ENCODE measurements at regions not wholly inside any gene's neighbourhood (a gene's known extent, or its start where the extent isn't known, plus 50 kb on each side); places are given as distances from the start of the nearest gene placed in this dataset.

- Mint-ChIP-seq H3K36me3 (ENCODE audit: low read depth) (no peaks in the 10 kb centered on the region), H3K9me3 (no peaks in the 10 kb centered on the region), H3K27ac (no peak overlapping the region), H3K27me3 (peaks cover 7% of the 10 kb centered on the region), H3K4me3 (no peak overlapping the region), H3K4me1 (ENCODE audit: low read depth) (no peaks in the 10 kb centered on the region)
- intact Hi-C loops (cut with micrococcal nuclease): no loop called here
- ChIA-PET CTCF (no interaction called here), POLR2A (no interaction called here)
- no peak for ATAC-seq
- TF ChIP-seq CTCF (IDR thresholded peaks at IDR 0.05): no peak
- no peak for DNase-seq
Observed at GRCh38 chr9:115306865-115307264, 188.9 kb upstream of the TNC start.

- CTCF ChIA-PET: no interaction called here
- DNase-seq (no peak), ATAC-seq (no peak)
- no peaks in the 10 kb centered on the region for H3K36me3 Mint-ChIP-seq (ENCODE audit: low read depth)
- H3K27ac Mint-ChIP-seq: no peak overlapping the region
- peaks cover 8% of the 10 kb centered on the region for H3K27me3 Mint-ChIP-seq
- no peak overlapping the region for H3K4me3 Mint-ChIP-seq
- no peak for TF ChIP-seq CTCF (IDR thresholded peaks at IDR 0.05)
- no peaks in the 10 kb centered on the region for H3K9me3 Mint-ChIP-seq
- no peaks in the 10 kb centered on the region for H3K4me1 Mint-ChIP-seq (ENCODE audit: low read depth)
- intact Hi-C loops (cut with micrococcal nuclease): loop anchor here (10.0 kb wide), 1 partner anchor 81 kb away; no protein-coding TSS in a partner anchor
- POLR2A ChIA-PET: no interaction called here
Observed at GRCh38 chr9:115313545-115313944, 195.6 kb upstream of the TNC start.

- DNase-seq (no peak), ATAC-seq (no peak)
- TF ChIP-seq CTCF (IDR thresholded peaks at IDR 0.05): no peak
- intact Hi-C loops (cut with micrococcal nuclease): no loop called here
- Mint-ChIP-seq H3K4me1 (ENCODE audit: low read depth) (no peaks in the 10 kb centered on the region), H3K27me3 (peaks cover 2% of the 10 kb centered on the region), H3K4me3 (no peak overlapping the region), H3K36me3 (ENCODE audit: low read depth) (no peaks in the 10 kb centered on the region), H3K27ac (no peak overlapping the region), H3K9me3 (no peaks in the 10 kb centered on the region)
- POLR2A ChIA-PET: interaction anchor here (0.6 kb wide), 1 partner anchor 105 kb away, joined by 3 read pairs; no protein-coding TSS in a partner anchor
- CTCF ChIA-PET: no interaction called here
Observed at GRCh38 chr9:115326461-115326860, 208.5 kb upstream of the TNC start.

- Mint-ChIP-seq H3K27me3 (peaks cover 6% of the 10 kb centered on the region), H3K36me3 (ENCODE audit: low read depth) (no peaks in the 10 kb centered on the region), H3K4me3 (no peak overlapping the region), H3K27ac (no peak overlapping the region), H3K9me3 (no peaks in the 10 kb centered on the region), H3K4me1 (ENCODE audit: low read depth) (no peaks in the 10 kb centered on the region)
- no peak for ATAC-seq
- CTCF ChIA-PET: no interaction called here
- no peak for DNase-seq
- intact Hi-C loops (cut with micrococcal nuclease): no loop called here
- POLR2A ChIA-PET: no interaction called here
- TF ChIP-seq CTCF (IDR thresholded peaks at IDR 0.05): no peak
Observed at GRCh38 chr9:115327436-115328122, 209.6 kb upstream of the TNC start.

- H3K4me3 Mint-ChIP-seq: no peak overlapping the region
- no peaks in the 10 kb centered on the region for H3K36me3 Mint-ChIP-seq (ENCODE audit: low read depth)
- CTCF ChIA-PET: no interaction called here
- H3K4me1 Mint-ChIP-seq (ENCODE audit: low read depth): no peaks in the 10 kb centered on the region
- ATAC-seq (no peak), DNase-seq (no peak)
- H3K27me3 Mint-ChIP-seq: peaks cover 6% of the 10 kb centered on the region
- POLR2A ChIA-PET: no interaction called here
- intact Hi-C loops (cut with micrococcal nuclease): no loop called here
- H3K9me3 Mint-ChIP-seq: no peaks in the 10 kb centered on the region
- H3K27ac Mint-ChIP-seq: no peak overlapping the region
- TF ChIP-seq CTCF (IDR thresholded peaks at IDR 0.05): no peak
Observed at GRCh38 chr9:115328228-115328627, 210.3 kb upstream of the TNC start.

Measured in activated CD8-positive, alpha-beta T cell treated with anti-CD3 and anti-CD28 coated beads for 36 hours (primary cell).